ENCODE measurements at regions not wholly inside any gene's neighbourhood (a gene's known extent, or its start where the extent isn't known, plus 50 kb on each side); places are given as distances from the start of the nearest gene placed in this dataset.

- ATAC-seq (no peak), DNase-seq (peak in 1 of 4 donors; percentile 10)
- TF ChIP-seq CTCF (IDR thresholded peaks at IDR 0.05), result peak in 1 of 2 donors; percentile 46
Observed at GRCh38 chr3:174397848-174398247, 461.3 kb upstream of the NAALADL2 start.

DNA sequence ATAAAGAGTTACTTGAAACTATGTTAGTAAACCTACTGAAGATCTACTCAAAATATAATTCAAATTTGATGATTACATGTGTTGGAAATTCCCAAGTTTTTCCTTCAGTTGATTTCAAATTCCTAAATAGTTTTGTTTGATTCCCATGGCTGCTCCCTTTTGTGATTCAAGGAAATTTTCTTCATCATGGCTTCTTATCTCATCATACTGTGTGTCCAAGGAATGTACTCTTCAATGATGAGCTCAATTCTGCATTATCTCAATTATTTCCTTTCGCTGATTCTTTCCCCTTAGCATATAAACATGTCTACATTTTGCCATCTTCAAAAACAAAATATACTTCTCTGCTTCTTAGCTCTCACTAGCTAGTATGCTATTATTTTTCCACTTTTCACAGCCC is 460.4 kb upstream of the NAALADL2 start:
- intact Hi-C loops (cut with DNase I), result no loop called here
- TF ChIP-seq CTCF (IDR thresholded peaks at IDR 0.05), result no peak
- ATAC-seq, result no peak

More at GRCh38 chr3:174397848-174398247, 461.3 kb upstream of the NAALADL2 start:
- intact Hi-C loops (cut with DNase I), result no loop called here
- no peaks in the 10 kb centered on the region for H3K4me1 ChIP-seq
- no peaks in the 10 kb centered on the region for H3K36me3 ChIP-seq
- H3K9me3 ChIP-seq, result peaks cover 0 to 2% of the 10 kb centered on the region in 2 donors
- H3K27me3 ChIP-seq, result no peaks in the 10 kb centered on the region
- no peak overlapping the region for H3K4me3 ChIP-seq
- no peak overlapping the region for H3K27ac ChIP-seq

GRCh38 chr3:174403831-174404230 is 455.3 kb upstream of the NAALADL2 start:
- ATAC-seq (no peak), DNase-seq (no peak)
- TF ChIP-seq CTCF (IDR thresholded peaks at IDR 0.05), result no peak
- H3K4me3 ChIP-seq, result no peak overlapping the region
- H3K4me1 ChIP-seq, result no peaks in the 10 kb centered on the region
- no peak overlapping the region for H3K27ac ChIP-seq
- H3K36me3 ChIP-seq, result no peaks in the 10 kb centered on the region
- no peaks in the 10 kb centered on the region for H3K27me3 ChIP-seq
- peaks cover 0 to 2% of the 10 kb centered on the region in 2 donors for H3K9me3 ChIP-seq
- intact Hi-C loops (cut with DNase I), result no loop called here

More for the DNA sequence above, 460.4 kb upstream of the NAALADL2 start:
- Histone ChIP-seq H3K27me3 (no peaks in the 10 kb centered on the region), H3K36me3 (no peaks in the 10 kb centered on the region), H3K4me1 (no peaks in the 10 kb centered on the region), H3K9me3 (peaks cover 0 to 2% of the 10 kb centered on the region in 2 donors), H3K27ac (no peak overlapping the region), H3K4me3 (no peak overlapping the region)
- no peak for DNase-seq

DNA sequence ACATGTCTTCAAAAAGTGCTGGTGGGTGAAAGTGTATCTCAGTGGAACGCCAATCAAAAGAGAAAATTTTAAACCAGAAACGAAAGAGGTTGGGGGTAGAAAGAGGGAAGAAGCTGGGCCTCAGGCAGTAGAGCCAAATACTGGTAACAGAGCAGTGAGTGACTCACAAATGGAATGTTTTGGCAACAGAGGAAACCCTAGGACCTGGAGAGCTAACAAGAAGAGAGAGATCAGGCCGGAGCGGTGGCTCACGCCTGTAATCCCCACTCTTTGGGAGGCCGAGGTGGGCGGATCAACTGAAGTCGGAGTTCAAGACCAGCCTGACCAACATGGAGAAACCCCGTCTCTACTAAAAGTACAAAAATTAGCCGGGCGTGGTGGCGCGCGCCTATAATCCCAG is 450.8 kb upstream of the NAALADL2 start:
- intact Hi-C loops (cut with DNase I), result no loop called here
- Histone ChIP-seq H3K4me1 (no peaks in the 10 kb centered on the region), H3K36me3 (no peaks in the 10 kb centered on the region), H3K9me3 (no peaks in the 10 kb centered on the region), H3K27ac (no peak overlapping the region), H3K27me3 (no peaks in the 10 kb centered on the region), H3K4me3 (no peak overlapping the region)
- DNase-seq (no peak), ATAC-seq (no peak)
- TF ChIP-seq CTCF (IDR thresholded peaks at IDR 0.05), result no peak

- no peak for TF ChIP-seq CTCF (IDR thresholded peaks at IDR 0.05)
- no peaks in the 10 kb centered on the region for H3K4me1 ChIP-seq
- H3K36me3 ChIP-seq, result no peaks in the 10 kb centered on the region
- intact Hi-C loops (cut with DNase I), result no loop called here
- no peak overlapping the region for H3K4me3 ChIP-seq
- no peaks in the 10 kb centered on the region for H3K9me3 ChIP-seq
- no peaks in the 10 kb centered on the region for H3K27me3 ChIP-seq
- DNase-seq (no peak), ATAC-seq (no peak)
- no peak overlapping the region for H3K27ac ChIP-seq
Observed at GRCh38 chr3:174409086-174409743, 449.9 kb upstream of the NAALADL2 start.

Data from left lung (tissue), 4 donors.